GM19463 (cell line): ENCODE measurements at regions not wholly inside any gene's neighbourhood (a gene's known extent, or its start where the extent isn't known, plus 50 kb on each side); places are given as distances from the start of the nearest gene placed in this dataset.

Source experiments
- ATAC-seq: cut with Tn5 transposase; IDR thresholded peaks from one replicate; pipeline ENCODE4 v1.9.1; 2021; ENCODE audit warnings: mild to moderate bottlenecking, moderate library complexity; ENCODE audit not compliant: unreplicated experiment

- ATAC-seq = no peak
Measured at GRCh38 chr1:222114536-222115156, 372.8 kb upstream of the DUSP10 start.

GRCh38 chr1:222109836-222110235 is 367.9 kb upstream of the DUSP10 start:
- no peak for ATAC-seq

GRCh38 chr1:222107975-222108374 is 366.1 kb upstream of the DUSP10 start:
- ATAC-seq = no peak

- no peak for ATAC-seq
Measured at GRCh38 chr1:222107267-222107666, 365.4 kb upstream of the DUSP10 start.

- ATAC-seq = no peak
Measured at GRCh38 chr1:222106377-222106776, 364.5 kb upstream of the DUSP10 start.

DNA sequence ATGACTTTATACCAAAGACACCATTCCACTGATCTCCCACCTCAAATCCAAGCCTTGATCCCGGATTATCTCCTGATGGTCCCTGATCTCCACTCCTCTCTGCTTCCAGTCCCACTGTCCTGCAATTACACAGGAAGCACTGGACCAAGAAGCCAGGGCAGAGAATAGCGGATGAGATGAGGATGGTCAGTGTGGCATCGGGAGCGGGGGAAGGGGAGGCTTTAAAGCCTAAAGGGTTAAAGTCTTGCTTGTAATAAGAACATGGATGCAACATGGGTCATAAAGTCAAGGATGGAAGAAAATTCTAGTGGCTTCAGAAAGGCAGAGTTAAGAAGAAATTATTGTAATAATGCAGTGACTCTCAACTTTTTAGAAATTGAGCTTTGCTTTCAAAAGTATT is 364.0 kb upstream of the DUSP10 start:
- no peak for ATAC-seq

- peak; percentile 93 for ATAC-seq
Measured at GRCh38 chr1:222105393-222105737, 363.5 kb upstream of the DUSP10 start.

- peak; percentile 16 for ATAC-seq
Measured at GRCh38 chr1:222104694-222105392, 363.0 kb upstream of the DUSP10 start.

GRCh38 chr1:222104097-222104496 is 362.2 kb upstream of the DUSP10 start:
- no peak for ATAC-seq

DNA sequence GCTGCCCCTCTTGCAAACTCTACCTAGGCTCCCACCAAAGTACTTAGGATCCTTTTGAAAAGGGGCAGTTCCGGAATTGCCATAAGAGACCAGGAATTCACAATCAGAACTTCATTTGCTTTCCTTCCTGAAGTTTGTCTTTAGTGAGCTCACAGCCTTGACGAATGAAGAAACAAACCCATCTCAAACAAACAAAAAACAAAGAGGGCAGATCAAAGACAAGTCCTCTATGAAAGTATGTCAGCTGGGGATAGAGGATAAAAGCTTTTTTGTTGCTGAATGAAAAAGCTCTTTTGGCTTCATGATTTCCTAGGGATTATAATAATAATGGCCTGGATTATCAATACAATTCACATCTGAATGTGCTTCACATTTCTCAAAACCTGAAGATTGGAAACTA is 357.9 kb upstream of the DUSP10 start:
- no peak for ATAC-seq

DNA sequence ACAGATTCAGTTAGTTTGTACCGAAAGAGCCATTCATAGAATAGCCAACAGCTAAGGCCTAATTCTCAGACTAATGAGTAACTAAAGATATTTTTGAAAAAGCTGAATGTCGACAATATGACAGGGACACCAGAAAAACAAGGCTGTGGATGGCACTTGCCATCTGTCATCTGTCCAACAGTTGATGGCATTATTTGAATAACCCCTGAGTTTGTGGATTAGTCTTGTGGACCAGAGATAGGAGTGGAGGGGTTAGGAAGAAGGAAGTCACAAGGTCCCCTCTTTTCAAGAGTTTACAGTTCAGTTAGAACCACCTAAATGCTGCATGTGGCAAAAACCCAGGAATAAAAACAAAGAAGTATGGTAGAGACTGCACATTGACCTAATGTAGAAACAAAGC is 356.5 kb upstream of the DUSP10 start:
- no peak for ATAC-seq

DNA sequence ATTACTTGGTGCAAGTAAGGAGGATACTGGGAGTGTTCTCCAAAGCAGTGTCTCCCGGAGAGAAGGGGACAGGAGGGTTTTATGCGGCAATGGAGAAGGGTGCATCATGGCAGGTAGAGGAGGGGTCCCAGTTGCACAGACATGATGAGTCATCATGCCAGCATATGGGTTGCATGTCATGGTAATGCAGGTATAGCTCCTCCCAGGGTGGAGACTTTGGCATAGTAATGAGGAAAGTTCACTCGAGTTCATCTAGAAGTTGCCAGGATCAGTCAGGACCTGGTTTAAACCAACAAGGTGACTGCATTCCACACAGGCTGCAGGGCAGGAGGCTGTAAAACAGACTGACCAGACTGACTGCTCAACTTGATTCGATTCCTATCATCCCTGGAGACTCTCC is 355.7 kb upstream of the DUSP10 start:
- ATAC-seq = no peak

- no peak for ATAC-seq
Measured at GRCh38 chr1:222096883-222097282, 355.0 kb upstream of the DUSP10 start.

DNA sequence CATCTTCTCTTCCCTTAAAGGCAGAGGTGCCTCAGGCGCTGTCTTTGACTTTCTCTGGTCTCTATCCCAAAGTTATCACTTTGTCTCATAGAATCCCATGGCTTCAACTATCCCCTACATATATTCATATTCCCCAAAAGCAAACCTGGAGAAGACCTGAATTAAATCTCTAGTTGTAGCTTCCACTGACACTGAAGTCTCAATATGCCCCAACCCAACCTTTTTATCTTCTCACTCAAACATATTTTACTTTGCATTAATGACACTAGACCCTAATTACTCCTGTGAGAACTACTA is 354.5 kb upstream of the DUSP10 start:
- no peak for ATAC-seq

GRCh38 chr1:222095606-222096475 is 354.0 kb upstream of the DUSP10 start:
- peak; percentile 51 for ATAC-seq

DNA sequence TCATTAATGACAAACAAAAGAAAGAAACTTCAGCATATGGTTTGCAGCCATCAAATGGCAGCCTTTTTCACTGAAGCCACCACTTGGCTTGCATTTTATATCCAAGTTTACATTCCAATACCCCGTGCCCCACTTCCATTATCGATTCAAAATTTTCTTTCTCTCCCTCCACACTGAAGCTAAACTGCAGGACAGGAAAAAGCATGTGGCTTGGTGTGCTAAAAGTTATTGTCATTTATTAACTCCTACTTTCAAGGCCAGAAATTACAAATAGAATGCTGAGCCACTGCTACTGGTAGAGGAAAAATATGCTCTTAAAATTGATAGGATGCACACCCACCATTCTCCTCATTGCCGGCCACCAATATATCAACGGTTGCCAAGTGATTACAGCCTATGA is 351.6 kb upstream of the DUSP10 start:
- ATAC-seq = no peak

- ATAC-seq = no peak
Measured at GRCh38 chr1:222090103-222090502, 348.2 kb upstream of the DUSP10 start.

- no peak for ATAC-seq
Measured at GRCh38 chr1:222087221-222087920, 345.5 kb upstream of the DUSP10 start.

GRCh38 chr1:222084996-222085395 is 343.1 kb upstream of the DUSP10 start:
- ATAC-seq = no peak

DNA sequence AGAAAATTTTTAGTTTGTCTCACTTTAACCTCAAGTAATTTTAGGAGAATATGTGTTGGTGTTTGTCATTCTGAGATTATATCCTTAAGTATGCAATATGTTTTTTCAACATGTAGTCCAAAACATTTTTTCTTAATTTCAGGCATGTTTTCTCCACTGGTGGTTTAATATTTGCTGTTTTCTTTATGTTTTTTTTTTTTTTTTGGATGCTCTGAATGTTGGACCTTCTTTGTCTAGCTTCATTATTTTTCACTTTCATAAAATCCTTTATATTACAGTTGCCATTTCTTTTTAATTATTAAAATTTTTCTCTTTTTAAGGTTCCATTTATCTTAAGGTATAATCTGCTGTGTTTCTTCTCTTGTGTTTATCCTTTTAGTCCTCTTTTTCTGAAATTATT is 342.2 kb upstream of the DUSP10 start:
- no peak for ATAC-seq

DNA sequence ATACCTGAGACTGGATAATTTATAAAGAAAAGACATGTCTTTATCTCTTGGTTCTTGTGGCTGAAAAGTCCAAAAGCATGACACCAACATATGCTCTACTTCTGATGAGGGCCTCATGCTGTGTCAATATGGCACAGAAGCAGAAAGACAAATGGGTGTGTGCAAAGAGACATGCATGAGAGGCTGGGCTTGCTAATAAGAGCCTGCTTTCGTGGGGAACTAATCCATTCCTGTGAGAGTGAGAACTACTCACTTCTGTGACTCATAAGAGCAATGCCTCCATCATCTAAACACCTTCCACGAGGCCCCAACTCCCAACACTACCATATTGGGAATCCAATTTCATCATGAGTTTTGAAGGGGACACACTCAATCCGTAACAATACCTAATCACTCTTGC is 340.0 kb upstream of the DUSP10 start:
- no peak for ATAC-seq

DNA sequence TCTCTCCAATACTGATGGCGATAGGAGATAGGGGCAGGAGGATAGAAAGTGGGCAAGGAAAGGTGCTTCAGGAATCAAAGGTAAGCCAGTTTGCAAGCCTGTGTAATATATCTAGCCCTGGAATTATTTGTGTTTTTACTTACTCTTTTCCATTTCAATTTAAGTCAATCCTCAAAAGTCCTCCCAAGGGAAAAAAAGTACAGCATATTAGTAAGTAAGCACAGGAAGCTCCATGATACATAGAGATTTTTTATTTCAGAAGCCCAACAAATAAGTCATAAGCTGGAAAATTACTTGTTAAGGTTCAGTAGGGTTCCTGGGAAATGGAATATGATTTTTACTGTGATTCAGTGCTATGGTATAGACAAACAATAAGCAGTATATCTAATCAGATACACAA is 337.7 kb upstream of the DUSP10 start:
- no peak for ATAC-seq
